ENCODE measurements at regions not wholly inside any gene's neighbourhood (a gene's known extent, or its start where the extent isn't known, plus 50 kb on each side); places are given as distances from the start of the nearest gene placed in this dataset.

GRCh38 chr4:134324179-134324578 is 122.6 kb upstream of the PABPC4L start:
- no peak for DNase-seq

GRCh38 chr4:134320048-134320447 is 118.5 kb upstream of the PABPC4L start:
- no peak for DNase-seq

- DNase-seq = no peak
Observed at GRCh38 chr4:134313591-134313990, 112.0 kb upstream of the PABPC4L start.

- DNase-seq = no peak
Observed at GRCh38 chr4:134309715-134310114, 108.1 kb upstream of the PABPC4L start.

GRCh38 chr4:134308910-134309309 is 107.3 kb upstream of the PABPC4L start:
- DNase-seq = no peak

GRCh38 chr4:134298313-134298712 is 96.7 kb upstream of the PABPC4L start:
- DNase-seq = no peak

GRCh38 chr4:134297765-134298164 is 96.2 kb upstream of the PABPC4L start:
- no peak for DNase-seq

GRCh38 chr4:134282680-134283079 is 81.1 kb upstream of the PABPC4L start:
- DNase-seq = no peak

- no peak for DNase-seq
Observed at GRCh38 chr4:134278675-134279074, 77.1 kb upstream of the PABPC4L start.

- DNase-seq = no peak
Observed at GRCh38 chr4:134276476-134276875, 74.9 kb upstream of the PABPC4L start.

- DNase-seq = no peak
Observed at GRCh38 chr4:134260126-134260525, 58.5 kb upstream of the PABPC4L start.
